Thoracic aorta (tissue), 2 donors: ENCODE measurements at regions not wholly inside any gene's neighbourhood (a gene's known extent, or its start where the extent isn't known, plus 50 kb on each side); places are given as distances from the start of the nearest gene placed in this dataset.
A peak's percentile ranks its signal among the peaks of the same experiment; 100 is the strongest.

ENCODE experiments used
- ATAC-seq: fragments of 150-250 bp; one replicate; pipeline ENCODE4 v1.8.0; 2017; ENCODE audit warnings: low read depth; ENCODE audit not compliant: insufficient number of reproducible peaks, low FRiP score
- DNase-seq: peaks from one replicate; pipeline ENCODE4 v3.0.0-alpha.2; 2020; ENCODE audit warnings: low spot score
- H3K27ac ChIP-seq, 2 donors: fragments of 200-600 bp; sonication (generic); 1 replicate in 1 of 2; 2 replicates in 1 of 2; pipeline ENCODE4 v1.5.1; 2016; ENCODE audit warnings: mild to moderate bottlenecking in 2 of 2, moderate library complexity in 2 of 2
- H3K27me3 ChIP-seq: fragments of 200-600 bp; sonication (generic); replicated peaks from 2 replicates; pipeline ENCODE4 v1.6.0; 2016; ENCODE audit warnings: mild to moderate bottlenecking; ENCODE audit not compliant: insufficient read depth
- H3K36me3 ChIP-seq: fragments of 200-600 bp; sonication (generic); one replicate; pipeline ENCODE4 v1.5.1; 2016
- H3K4me1 ChIP-seq, 2 donors: fragments of 200-600 bp; sonication (generic); 1 replicate in 1 of 2; 2 replicates in 1 of 2; pipeline versions ENCODE4 v1.5.1 to v1.6.0; 2016; ENCODE audit warnings: low read depth in 2 of 2, mild to moderate bottlenecking in 1 of 2; ENCODE audit not compliant: control insufficient read depth in 1 of 2
- H3K4me3 ChIP-seq: fragments of 200-600 bp; sonication (generic); 2 replicates; pipeline ENCODE4 v1.5.1; 2016; ENCODE audit warnings: mild to moderate bottlenecking
- H3K9me3 ChIP-seq: fragments of 200-600 bp; sonication (generic); 2 replicates; pipeline ENCODE4 v1.5.1; 2016
- TF ChIP-seq, protein P1 (sequence below): fragments of 200-600 bp; sonication (generic); IDR thresholded peaks from one replicate; pipeline ENCODE4 v1.5.1; 2019; ENCODE audit warnings: antibody characterized with exemption

DNA sequence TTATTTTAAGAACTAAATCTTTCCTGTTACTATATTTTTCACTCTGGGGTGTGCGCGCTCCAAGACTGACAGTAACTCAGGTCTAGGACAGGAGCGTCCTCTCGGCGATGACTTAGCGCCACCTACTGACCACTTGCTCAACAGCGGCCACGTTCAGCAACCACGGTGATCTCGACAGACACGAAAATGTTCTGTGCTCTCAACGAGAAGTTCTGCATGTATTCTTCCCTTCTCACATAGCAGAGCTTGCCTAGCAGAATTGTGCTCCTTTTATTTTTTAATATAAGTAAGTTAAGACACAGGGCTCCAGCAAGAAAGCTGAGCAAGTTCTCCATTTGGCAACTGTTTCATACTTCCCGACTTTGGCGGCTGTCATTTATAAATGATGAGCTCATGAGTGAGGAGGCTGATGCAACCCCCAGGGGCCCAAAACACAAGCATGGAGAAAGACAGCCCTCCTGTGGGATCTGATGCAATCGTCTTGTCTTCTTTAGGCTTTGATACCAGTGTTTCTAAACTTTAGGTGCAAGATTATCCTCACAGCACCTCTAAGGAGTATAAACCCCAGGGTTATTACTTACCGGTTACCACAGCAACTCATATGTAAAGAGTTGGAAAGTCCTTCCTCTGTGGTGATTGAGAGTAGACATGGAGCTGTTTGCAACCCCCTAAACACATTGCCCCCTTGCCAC, 92.6 kb downstream of the HHIPL2 start:
- TF ChIP-seq, protein P1, sequence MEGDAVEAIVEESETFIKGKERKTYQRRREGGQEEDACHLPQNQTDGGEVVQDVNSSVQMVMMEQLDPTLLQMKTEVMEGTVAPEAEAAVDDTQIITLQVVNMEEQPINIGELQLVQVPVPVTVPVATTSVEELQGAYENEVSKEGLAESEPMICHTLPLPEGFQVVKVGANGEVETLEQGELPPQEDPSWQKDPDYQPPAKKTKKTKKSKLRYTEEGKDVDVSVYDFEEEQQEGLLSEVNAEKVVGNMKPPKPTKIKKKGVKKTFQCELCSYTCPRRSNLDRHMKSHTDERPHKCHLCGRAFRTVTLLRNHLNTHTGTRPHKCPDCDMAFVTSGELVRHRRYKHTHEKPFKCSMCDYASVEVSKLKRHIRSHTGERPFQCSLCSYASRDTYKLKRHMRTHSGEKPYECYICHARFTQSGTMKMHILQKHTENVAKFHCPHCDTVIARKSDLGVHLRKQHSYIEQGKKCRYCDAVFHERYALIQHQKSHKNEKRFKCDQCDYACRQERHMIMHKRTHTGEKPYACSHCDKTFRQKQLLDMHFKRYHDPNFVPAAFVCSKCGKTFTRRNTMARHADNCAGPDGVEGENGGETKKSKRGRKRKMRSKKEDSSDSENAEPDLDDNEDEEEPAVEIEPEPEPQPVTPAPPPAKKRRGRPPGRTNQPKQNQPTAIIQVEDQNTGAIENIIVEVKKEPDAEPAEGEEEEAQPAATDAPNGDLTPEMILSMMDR, result peak; percentile 83
- ATAC-seq, result peak; percentile 74
- H3K27me3 ChIP-seq, result no peaks in the 10 kb centered on the region
- peaks cover 0 to 8% of the 10 kb centered on the region in 2 donors for H3K4me1 ChIP-seq
- H3K9me3 ChIP-seq, result peaks cover 5% of the 10 kb centered on the region
- H3K4me3 ChIP-seq, result peak overlapping the region; percentile 63
- no peaks in the 10 kb centered on the region for H3K36me3 ChIP-seq
- peak overlapping the region; percentile 33 to 49 for H3K27ac ChIP-seq
- peak; percentile 28 for DNase-seq

DNA sequence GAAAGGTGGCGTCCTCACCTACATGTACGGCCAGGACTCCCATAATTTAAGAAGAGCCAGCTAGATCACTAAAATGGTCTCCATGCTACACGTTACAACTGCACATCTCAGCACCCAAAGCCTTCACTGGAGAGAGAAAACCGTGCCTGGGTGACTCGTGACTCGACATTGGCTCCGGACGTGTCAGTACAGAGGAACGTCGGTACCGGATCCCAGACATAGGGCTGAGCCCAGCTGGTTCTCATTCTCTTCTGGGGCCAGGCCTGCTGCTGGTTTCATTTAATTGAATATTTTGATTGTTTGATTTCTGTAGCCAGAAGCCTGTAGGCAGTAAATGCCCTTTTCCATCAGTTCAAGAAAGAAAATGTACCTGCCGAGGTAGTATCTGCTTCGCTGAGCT, 93.1 kb downstream of the HHIPL2 start:
- TF ChIP-seq, protein P1, result no peak
- H3K4me1 ChIP-seq, result peaks cover 0 to 8% of the 10 kb centered on the region in 2 donors
- ATAC-seq (no peak), DNase-seq (no peak)
- H3K36me3 ChIP-seq, result no peaks in the 10 kb centered on the region
- H3K27ac ChIP-seq, result peak overlapping the region; percentile 33 to 49
- no peaks in the 10 kb centered on the region for H3K27me3 ChIP-seq
- H3K9me3 ChIP-seq, result peaks cover 5% of the 10 kb centered on the region
- H3K4me3 ChIP-seq, result peak overlapping the region; percentile 63

DNA sequence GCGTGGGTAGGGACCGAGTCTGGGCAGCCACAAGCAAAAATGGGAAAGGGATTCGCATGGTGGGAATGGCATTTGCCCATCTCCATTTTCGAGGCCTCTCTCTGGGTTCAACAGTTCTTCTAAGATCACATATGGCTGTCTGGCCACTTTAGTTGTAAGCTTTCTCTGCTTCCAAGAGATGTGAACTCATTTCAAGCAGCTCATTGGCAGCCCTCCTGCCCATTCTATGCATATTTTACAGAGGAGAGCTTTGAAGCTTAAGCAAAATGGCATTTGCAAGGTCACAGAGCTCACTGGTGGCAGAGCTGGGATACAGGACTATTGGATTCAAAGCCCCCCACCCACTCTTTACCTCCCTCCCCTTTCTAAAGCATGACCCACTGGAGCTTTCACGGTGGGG, 93.7 kb downstream of the HHIPL2 start:
- no peak for ATAC-seq
- TF ChIP-seq, protein P1, result no peak
- Histone ChIP-seq H3K27me3 (no peaks in the 10 kb centered on the region), H3K4me3 (no peak overlapping the region), H3K27ac (no peak overlapping the region), H3K9me3 (peaks cover 5% of the 10 kb centered on the region), H3K4me1 (peaks cover 0 to 8% of the 10 kb centered on the region in 2 donors), H3K36me3 (no peaks in the 10 kb centered on the region)
- no peak for DNase-seq

DNA sequence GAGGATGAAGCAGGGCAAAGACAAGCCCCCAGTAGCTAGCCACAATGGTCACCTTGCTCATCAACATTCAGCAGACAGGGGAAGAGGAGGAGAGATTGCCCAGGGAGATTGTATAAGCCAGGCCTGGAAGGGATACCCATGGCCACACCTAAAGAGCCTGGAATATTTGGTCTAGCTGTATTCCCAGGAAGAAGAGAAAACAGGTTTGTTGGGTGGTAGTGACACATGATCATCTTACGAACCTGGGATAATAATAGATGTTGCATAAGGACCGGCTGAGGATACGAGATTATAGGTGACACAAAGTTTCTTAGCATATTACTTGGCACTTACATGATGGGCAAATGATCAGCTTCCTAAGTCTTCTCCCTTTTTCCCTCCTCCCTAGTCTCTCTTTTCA, 95.9 kb downstream of the HHIPL2 start:
- ATAC-seq (no peak), DNase-seq (no peak)
- no peaks in the 10 kb centered on the region for H3K9me3 ChIP-seq
- H3K4me1 ChIP-seq, result peaks cover 0 to 8% of the 10 kb centered on the region in 2 donors
- no peaks in the 10 kb centered on the region for H3K27me3 ChIP-seq
- no peak overlapping the region for H3K4me3 ChIP-seq
- H3K36me3 ChIP-seq, result no peaks in the 10 kb centered on the region
- no peak overlapping the region for H3K27ac ChIP-seq
- TF ChIP-seq, protein P1, result no peak

DNA sequence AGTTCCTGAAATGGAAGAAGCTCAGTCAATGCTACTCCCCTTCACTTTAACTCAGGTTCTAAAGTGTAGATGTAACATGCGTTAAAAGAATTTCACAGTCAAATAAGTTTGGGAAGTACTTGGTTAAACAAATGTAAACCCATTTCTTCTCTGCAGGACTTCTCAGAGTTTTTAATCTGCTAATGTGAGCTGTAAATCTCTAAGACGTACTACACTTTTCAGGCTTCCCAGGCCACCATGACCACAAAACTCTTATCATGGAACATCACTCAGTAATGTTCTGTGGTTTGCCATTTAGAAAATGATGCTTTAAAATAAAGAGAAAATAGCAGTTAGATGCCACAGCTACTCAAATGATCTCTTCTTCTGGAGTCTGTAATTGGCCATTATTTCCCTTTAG, 104.3 kb downstream of the HHIPL2 start:
- TF ChIP-seq, protein P1, result no peak
- ATAC-seq (no peak), DNase-seq (no peak)
- Histone ChIP-seq H3K4me1 (no peaks in the 10 kb centered on the region), H3K27ac (no peak overlapping the region), H3K9me3 (no peaks in the 10 kb centered on the region), H3K4me3 (no peak overlapping the region), H3K36me3 (no peaks in the 10 kb centered on the region), H3K27me3 (no peaks in the 10 kb centered on the region)
